Stimulated activated CD8-positive, alpha-beta memory T cell treated with anti-CD3 and anti-CD28 coated beads, Interleukin-15, amount 100 ng/mL, for 48 hours (primary cell): ENCODE measurements at regions not wholly inside any gene's neighbourhood (a gene's known extent, or its start where the extent isn't known, plus 50 kb on each side); places are given as distances from the start of the nearest gene placed in this dataset.
"Not testable (repeated sequence)": the region's sequence is repeated elsewhere in the genome, so short reads cannot be mapped to it uniquely, and the experiment has no call there.

Source experiments
- DNase-seq, 2 donors: peaks; one replicate each; pipeline ENCODE4 v3.0.0-alpha.2; 2020; ENCODE audit warnings: low read depth in 2 of 2

DNA sequence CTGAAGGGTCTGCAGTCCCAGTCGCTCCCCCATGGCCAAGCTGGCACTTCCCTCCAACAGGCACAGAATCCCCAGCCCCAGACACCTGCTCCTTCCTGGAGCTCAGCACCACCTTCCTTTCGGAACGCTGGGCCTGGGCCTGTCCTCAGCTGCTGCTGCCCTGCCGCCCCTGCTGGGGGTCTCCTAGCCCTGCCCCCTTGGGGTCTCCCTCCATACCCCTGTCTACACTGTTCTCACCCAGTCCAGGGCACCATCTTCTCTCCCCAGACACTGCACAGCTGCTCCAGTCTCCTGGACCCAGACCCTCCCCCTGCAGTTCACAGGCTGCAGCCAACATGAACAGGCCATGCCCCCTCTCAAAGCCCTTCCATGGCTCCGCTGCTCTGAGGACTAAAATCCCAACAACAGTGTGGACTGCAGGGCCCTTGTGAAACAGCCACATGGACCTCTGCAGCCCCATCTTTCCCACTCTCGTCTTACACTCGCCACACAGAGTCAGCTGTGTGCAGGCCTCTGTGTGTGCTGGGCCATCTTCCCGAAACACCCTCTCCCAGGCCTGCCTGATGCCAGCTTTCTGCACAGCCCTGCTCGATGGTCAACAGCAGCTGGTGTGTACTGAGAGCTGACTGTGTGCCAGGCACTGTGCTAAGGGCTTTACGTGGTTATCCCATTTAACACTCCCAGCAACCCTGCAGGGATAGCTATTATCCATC lies 361.3 kb downstream of the MATN1 start:
- not testable (repeated sequence) for DNase-seq

GRCh38 chr1:30360753-30361152 lies 362.6 kb downstream of the MATN1 start:
- no peak for DNase-seq

DNA sequence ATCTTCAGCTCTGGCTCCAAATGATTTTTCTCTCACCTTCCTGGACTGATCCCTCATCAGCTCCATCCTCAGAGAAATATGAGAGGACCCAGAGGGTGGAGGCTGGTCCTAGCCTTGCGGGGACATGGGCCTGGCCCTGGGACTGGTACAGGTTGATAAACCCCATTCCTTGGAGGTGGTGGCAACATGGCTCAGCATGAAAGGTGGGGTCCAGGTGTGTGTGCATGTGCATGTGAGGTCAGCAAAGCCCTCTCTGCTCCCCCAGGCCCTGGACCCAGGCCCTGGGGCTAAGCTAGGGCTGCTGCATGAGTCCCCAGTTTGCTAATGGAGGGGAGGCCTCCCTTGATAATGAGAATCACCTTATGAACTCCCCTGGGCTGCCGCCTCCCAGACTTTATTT lies 363.1 kb downstream of the MATN1 start:
- no peak for DNase-seq

DNA sequence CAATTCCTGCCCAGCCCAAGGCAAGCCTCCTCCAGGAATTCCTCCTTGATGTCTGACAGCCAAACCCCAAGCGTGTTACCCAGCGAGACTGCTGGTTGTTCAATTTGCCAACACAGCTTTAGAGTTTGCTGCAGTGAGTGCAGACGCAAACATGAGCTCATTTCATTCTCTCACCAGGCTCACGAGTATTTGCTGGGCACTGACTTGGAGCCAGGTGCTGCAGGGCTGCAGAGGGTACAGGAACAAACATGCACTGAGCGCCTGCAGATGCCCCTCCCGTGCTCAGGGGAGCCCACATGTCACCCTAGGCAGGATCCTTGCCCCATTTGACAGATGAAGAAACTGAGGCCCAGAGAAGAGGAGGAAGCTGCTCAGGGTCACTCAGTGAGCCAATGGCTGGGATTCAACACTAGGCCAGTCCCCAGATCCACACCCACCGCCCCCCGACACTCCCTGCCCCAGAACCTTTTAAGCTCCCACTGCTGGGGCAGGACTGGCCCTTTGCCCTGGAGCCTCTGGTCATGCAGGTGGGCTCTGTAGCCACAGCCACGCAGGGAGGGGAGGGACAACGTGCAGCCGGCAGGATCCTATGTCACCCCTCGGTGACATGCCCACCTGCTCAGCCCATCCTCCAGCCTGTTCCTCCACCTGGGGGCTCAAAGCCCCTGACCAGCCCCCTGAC lies 363.7 kb downstream of the MATN1 start:
- no peak for DNase-seq

GRCh38 chr1:30358500-30358899 lies 364.9 kb downstream of the MATN1 start:
- DNase-seq, result no peak

GRCh38 chr1:30356839-30357238 lies 366.5 kb downstream of the MATN1 start:
- DNase-seq, result no peak

GRCh38 chr1:30354410-30354809 lies 369.0 kb downstream of the MATN1 start:
- no peak for DNase-seq

DNA sequence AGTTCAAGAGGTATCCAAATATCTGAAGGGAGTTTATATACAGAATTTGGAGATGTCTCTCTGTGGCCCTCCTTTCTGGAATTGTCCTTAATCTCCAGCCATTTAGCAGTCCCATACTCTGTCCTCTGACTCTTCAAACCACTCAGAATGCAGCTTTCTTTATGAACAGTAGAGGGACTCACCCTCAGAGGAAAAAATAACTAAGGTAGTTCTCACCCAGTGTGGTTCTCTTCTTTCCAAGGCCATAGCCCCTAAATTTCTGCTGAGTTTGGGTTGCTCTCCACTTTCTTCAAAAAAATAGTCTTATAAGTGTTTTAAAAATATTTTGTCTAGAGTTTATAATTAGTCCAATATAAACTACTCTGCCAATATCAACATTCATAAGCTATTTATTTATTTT lies 369.7 kb downstream of the MATN1 start:
- DNase-seq, result no peak

DNA sequence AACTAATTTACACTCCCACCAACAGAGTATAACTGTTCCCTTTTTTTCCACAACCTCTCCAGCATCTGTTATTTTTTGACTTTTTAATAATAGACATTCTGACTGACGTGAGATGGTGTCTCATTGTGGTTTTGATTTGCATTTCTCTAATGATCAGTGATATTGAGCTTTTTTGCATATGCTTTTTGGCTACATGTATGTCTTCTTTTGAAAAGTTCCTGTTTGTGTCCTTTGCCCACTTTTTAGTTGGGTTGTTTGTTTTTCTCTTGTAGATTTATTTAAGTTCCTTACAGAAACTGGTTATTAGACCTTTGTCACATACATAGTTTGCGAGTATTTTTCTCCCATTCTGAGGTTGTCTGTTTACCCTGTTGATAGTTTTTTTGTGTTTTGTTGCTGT lies 375.2 kb downstream of the MATN1 start:
- DNase-seq, result no peak

- no peak for DNase-seq
Measured at GRCh38 chr1:30345491-30346130, 377.8 kb downstream of the MATN1 start.

- no peak for DNase-seq
Measured at GRCh38 chr1:30343562-30343961, 379.8 kb downstream of the MATN1 start.

DNA sequence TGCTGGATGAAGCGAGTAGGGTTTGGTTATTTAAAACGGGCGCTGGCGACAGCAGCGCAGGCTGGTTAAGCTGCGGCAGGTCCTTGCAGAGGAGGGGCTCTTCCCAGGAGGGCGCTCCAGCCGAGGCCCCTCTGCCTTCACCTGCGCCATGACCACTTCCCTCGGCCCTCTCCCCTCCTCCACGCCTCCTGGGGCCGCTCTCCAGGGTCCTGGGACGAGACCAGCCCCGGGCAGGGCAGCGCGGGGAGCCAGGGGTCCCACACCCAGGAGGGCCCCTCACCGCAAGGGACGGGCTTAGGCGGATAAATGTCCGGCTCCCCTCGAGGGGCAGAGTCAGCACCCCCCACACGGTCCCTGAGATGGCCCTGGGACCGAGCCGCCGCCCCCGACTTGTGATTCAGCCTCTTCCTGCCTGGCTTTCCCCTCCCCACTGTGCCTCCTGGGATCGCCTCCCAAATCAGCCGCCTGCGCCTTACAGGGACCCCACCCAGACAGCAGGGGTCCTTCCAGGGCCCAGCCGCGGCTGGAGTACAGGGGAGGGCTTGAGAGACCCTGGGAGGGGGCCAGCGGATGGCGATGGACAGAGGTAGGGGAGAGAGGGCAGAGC lies 380.7 kb downstream of the MATN1 start:
- DNase-seq, result no peak

DNA sequence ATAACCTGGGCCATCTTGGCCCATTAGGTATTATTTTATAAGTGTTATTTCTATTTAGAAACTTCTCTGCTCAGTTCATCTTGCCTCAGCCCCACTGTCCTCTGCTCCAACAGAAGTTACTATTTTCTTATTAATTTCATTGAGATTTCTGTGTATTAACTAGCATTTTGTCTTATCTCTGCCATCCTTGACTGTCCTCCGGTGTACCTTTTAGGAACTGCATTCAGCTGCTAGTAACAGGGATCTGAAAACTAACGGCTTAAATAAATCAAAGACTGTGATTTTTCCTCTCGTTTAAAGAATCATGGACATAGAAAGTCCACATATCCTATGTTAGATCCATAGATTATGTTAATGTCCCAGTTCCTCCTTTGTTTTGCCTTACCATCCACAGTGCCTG lies 382.5 kb downstream of the MATN1 start:
- no peak for DNase-seq

DNA sequence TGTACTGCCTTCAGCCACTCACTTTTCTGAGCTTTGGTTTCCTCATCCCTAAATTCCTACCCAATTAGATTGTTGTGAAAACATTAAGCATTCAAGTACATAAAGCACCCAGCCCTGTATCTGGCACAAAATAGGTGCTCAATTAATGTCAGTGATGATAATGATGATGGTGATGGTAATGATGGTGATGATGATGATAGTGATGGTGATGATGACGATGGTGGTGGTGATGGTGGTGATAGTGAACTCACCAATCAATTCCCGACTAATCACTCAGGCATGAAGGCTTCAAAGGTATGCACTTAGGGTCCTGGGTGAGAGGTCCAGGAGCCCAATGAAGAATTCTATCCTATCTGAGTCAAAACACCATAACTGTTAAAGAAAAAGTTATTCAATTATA lies 383.5 kb downstream of the MATN1 start:
- DNase-seq, result no peak

DNA sequence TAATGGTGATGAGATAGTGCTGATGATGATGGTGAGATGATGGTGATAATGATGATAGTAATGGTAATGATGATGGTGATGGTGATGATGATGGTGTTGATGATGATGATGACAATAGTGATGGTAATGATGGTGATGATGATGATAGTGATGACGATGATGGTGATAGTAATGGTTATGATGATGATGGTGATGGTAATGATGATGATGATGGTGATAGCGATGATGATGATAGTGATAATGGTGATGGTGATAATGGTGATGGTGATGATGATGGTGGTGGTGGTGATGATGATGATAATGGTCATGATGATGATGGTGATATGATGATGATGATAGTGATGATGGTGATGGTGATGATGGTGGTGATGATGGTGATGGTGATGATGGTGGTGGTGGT lies 384.6 kb downstream of the MATN1 start:
- no peak for DNase-seq

- no peak for DNase-seq
Measured at GRCh38 chr1:30337324-30337620, 386.1 kb downstream of the MATN1 start.

GRCh38 chr1:30336550-30337323 lies 386.6 kb downstream of the MATN1 start:
- DNase-seq, result no peak

DNA sequence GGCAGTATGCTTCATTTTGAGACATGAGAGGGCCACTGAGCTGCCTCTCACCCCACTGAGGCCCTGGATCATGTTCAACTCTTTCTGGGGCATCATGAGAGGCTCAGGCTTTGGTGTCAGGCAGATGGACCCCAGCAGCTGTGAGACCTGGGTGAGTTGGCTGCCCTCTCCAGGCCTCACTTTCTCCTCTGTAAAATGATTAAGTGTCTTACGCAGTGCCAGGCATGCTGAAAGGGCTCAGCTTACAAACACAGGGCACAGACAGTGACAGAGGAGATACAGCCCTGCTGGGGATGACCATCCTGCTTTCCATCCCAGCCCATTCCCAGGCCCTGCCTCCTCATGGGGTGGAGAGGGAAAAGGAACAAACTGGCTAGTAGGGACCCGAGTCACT lies 387.4 kb downstream of the MATN1 start:
- DNase-seq, result no peak

DNA sequence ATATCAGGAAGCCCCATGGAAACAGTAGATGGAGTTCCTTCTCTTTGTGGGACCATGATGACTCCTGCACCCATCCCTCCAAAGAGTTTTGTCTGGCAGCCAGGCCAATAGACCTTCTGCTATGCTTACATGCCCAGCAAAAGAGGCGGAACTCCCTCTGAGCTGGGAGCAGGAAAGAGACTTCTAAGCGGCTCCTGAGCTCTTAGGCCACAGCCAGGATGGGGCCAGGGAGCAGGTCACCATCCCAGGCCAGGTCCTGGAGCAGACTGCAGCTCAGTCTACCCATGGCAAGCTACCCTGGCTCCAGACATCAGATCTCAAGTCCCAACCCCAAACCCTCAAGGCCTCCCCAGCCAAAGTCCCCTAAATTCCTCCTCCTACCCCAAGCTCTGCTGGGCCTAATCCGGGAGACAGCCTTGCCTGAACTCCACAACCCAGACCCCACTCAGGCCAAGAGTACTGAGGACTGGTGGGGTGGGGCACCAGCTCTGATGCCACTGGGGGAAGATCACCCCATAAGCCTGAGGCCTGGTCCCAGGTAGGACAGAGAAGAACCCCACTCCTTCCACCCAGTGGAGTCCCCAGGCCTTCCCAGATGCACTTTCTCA lies 387.9 kb downstream of the MATN1 start:
- no peak for DNase-seq

DNA sequence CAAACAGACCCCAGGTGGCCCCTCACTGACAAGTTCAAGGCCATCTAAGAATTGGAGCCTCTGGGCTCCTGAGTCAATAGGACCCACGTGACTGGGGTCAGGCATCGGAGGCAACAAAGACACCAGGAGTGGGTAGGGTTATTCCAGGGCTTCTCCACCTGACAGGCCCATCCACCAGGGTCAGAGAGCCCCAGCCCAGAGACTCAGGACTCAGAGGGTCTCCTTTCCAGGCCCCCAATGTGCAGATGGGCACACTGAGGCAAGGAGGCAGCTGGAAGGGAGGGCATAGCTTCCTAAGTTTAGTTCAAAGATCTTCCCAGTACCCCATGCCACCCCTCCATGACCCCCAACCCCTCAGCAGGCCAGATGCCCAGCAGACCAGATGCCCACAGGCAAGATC lies 388.6 kb downstream of the MATN1 start:
- no peak for DNase-seq
